HCT116 (cell line): ENCODE measurements at regions not wholly inside any gene's neighbourhood (a gene's known extent, or its start where the extent isn't known, plus 50 kb on each side); places are given as distances from the start of the nearest gene placed in this dataset.

Experiments used
- ATAC-seq: fragments of 200-7000 bp; cut with Tn5 transposase; 2 replicates; pipeline ENCODE4 v1.9.1; 2020; ENCODE audit warnings: mild to moderate bottlenecking, moderate library complexity
- BruUV-seq: library from RNA; stranded (reverse); fragments of 400-500 nt; replicated peaks from 2 replicates; lab custom pipeline; 2021; lab: Mats Ljungman, UMichigan
- CTCF ChIA-PET: fragments of 300-600 bp; sonication (Branson Sonifier 250); formaldehyde crosslinking; loops from one replicate; lab custom pipeline; 2021; ENCODE audit warnings: antibody characterized with exemption; lab: Charles Lee
- POLR2A ChIA-PET: fragments of 300-600, 350-600 bp; sonication (Branson Sonifier 250); formaldehyde crosslinking; loops from one replicate; lab custom pipeline; 2021; ENCODE audit warnings: antibody characterized with exemption; lab: Charles Lee
- RAD21 ChIA-PET, 2 experiments: fragments of 300-600 bp; sonication (Branson Sonifier 250); formaldehyde crosslinking; loops; one replicate each; lab custom pipeline; 2023; ENCODE audit warnings: low total read pairs in 2 of 2; ENCODE audit not compliant: uncharacterized antibody in 2 of 2, unreplicated experiment in 2 of 2, low non-redundant PET in 1 of 2; lab: Charles Lee
- DNase-seq: peaks from one replicate; pipeline ENCODE4 v3.0.0-alpha.2; 2010; ENCODE audit warnings: low read depth, low spot score
- H2AFZ ChIP-seq: fragments of 200-600 bp; shearing (Covaris generic), sonication (generic); 2 replicates; pipeline ENCODE4 v1.6.1; 2017; ENCODE audit warnings: low read depth, mixed run types, mixed read lengths, antibody characterized with exemption, low read length; ENCODE audit not compliant: poor library complexity, severe bottlenecking
- H3K27ac ChIP-seq: 2 replicates; pipeline ENCODE4 v1.5.1; 2012; ENCODE audit warnings: low read depth, low read length
- H3K27me3 ChIP-seq: fragments of 200-600 bp; sonication (generic); 2 replicates; pipeline ENCODE4 v1.6.1; 2016; ENCODE audit warnings: mixed run types, low read length, mixed read lengths; ENCODE audit not compliant: insufficient read depth
- H3K36me3 ChIP-seq, 2 experiments: fragments of 200-500 bp in 1 of 2; fragments of 200-600 bp in 1 of 2; sonication (Bioruptor generic) in 1 of 2; sonication (generic) in 1 of 2; 2 replicates each; pipeline versions ENCODE4 v1.5.1 to v1.6.1; 2014 to 2016; ENCODE audit warnings: low read length in 2 of 2, inconsistent platforms in 1 of 2, mixed read lengths in 1 of 2, mixed run types in 1 of 2; ENCODE audit not compliant: insufficient read depth in 2 of 2, control insufficient read depth in 1 of 2
- H3K4me1 ChIP-seq, 2 experiments: fragments of 200-600 bp in 1 of 2; sonication (generic) in 1 of 2; 2 replicates each; pipeline versions ENCODE4 v1.5.1 to v1.6.1; 2012 to 2017; ENCODE audit warnings: low read length in 2 of 2, inconsistent platforms in 1 of 2, mild to moderate bottlenecking in 1 of 2, mixed read lengths in 1 of 2, mixed run types in 1 of 2, moderate library complexity in 1 of 2; ENCODE audit not compliant: insufficient read depth in 2 of 2, control insufficient read depth in 1 of 2
- H3K4me2 ChIP-seq: fragments of 200-600 bp; sonication (generic); 2 replicates; pipeline ENCODE4 v1.6.1; 2017; ENCODE audit warnings: mixed run types, low read length, mixed read lengths
- H3K4me3 ChIP-seq, 2 experiments: fragments of 200-600 bp in 1 of 2; sonication (generic) in 1 of 2; replicated peaks in 1 of 2; 2 replicates each; pipeline ENCODE4 v1.5.1; 2011 to 2016; ENCODE audit warnings: low read length in 2 of 2, control low read depth in 1 of 2, low read depth in 1 of 2, mild to moderate bottlenecking in 1 of 2, mixed read lengths in 1 of 2, mixed run types in 1 of 2
- H3K79me2 ChIP-seq: fragments of 200-600 bp; sonication (generic); 2 replicates; pipeline ENCODE4 v1.6.1; 2017; ENCODE audit warnings: mild to moderate bottlenecking, mixed run types, low read length, moderate library complexity, mixed read lengths; ENCODE audit not compliant: insufficient read depth
- H3K9ac ChIP-seq: fragments of 200-600 bp; sonication (generic); 2 replicates; pipeline ENCODE4 v1.6.1; 2016; ENCODE audit warnings: low read length, mixed read lengths
- H3K9me2 ChIP-seq: fragments of 200-600 bp; sonication (generic), shearing (Covaris generic); 2 replicates; pipeline ENCODE4 v1.6.1; 2017; ENCODE audit warnings: mixed run types, mild to moderate bottlenecking, moderate library complexity; ENCODE audit not compliant: insufficient read depth
- H3K9me3 ChIP-seq, 2 experiments: fragments of 200-500 bp in 1 of 2; fragments of 200-600 bp in 1 of 2; sonication (Bioruptor generic) in 1 of 2; sonication (generic) in 1 of 2; 2 replicates each; pipeline ENCODE4 v1.6.1; 2014 to 2017; ENCODE audit warnings: low read length in 2 of 2, mixed read lengths in 2 of 2, inconsistent platforms in 1 of 2, low read depth in 1 of 2, mild to moderate bottlenecking in 1 of 2, mixed run types in 1 of 2, moderate library complexity in 1 of 2; ENCODE audit not compliant: control insufficient read depth in 1 of 2, insufficient read depth in 1 of 2
- H4K20me1 ChIP-seq: fragments of 200-600 bp; sonication (generic), shearing (Covaris generic); 2 replicates; pipeline ENCODE4 v1.6.1; 2017; ENCODE audit warnings: mixed run types, mild to moderate bottlenecking, moderate library complexity; ENCODE audit not compliant: insufficient read depth
- CBX3 ChIP-seq: IDR thresholded peaks from 2 replicates; pipeline ENCODE4 v1.6.1; 2012; ENCODE audit warnings: low read depth
- EGR1 ChIP-seq: IDR thresholded peaks from 2 replicates; pipeline ENCODE4 v1.6.1; 2012; ENCODE audit warnings: low read depth
- ELF1 ChIP-seq: IDR thresholded peaks from 2 replicates; pipeline ENCODE4 v1.6.1; 2012; ENCODE audit warnings: low read depth, borderline replicate concordance
- EZH2 ChIP-seq: fragments of 200-600 bp; sonication (generic); IDR thresholded peaks from 2 replicates; pipeline ENCODE4 v1.6.1; 2017; ENCODE audit warnings: antibody characterized with exemption, mixed run types
- EZH2phosphoT487 ChIP-seq: fragments of 200-600 bp; IDR thresholded peaks from 2 replicates; pipeline ENCODE4 v1.6.1; 2018; ENCODE audit warnings: antibody characterized with exemption, borderline replicate concordance
- FOSL1 ChIP-seq: IDR thresholded peaks from 2 replicates; pipeline ENCODE4 v1.6.1; 2012; ENCODE audit warnings: low read depth
- JUND ChIP-seq: IDR thresholded peaks from 2 replicates; pipeline ENCODE4 v1.6.1; 2012
- POLR2A ChIP-seq: IDR thresholded peaks from 2 replicates; pipeline ENCODE4 v1.7.0; 2011; ENCODE audit warnings: borderline replicate concordance; ENCODE audit not compliant: insufficient read depth, insufficient read length; ENCODE audit errors: extremely low read depth
- POLR2AphosphoS5 ChIP-seq: IDR thresholded peaks from 2 replicates; pipeline ENCODE4 v1.6.1; 2011; ENCODE audit warnings: mild to moderate bottlenecking, low read depth, low read length, moderate library complexity
- RAD21 ChIP-seq: IDR thresholded peaks from 2 replicates; pipeline ENCODE4 v1.6.1; 2012; ENCODE audit warnings: low read depth, mild to moderate bottlenecking
- REST ChIP-seq: IDR thresholded peaks from 2 replicates; pipeline ENCODE4 v1.6.1; 2012; ENCODE audit warnings: low read depth
- SIN3A ChIP-seq: IDR thresholded peaks from 2 replicates; pipeline ENCODE4 v1.6.1; 2012; ENCODE audit warnings: low read depth
- SRF ChIP-seq: IDR thresholded peaks from 2 replicates; pipeline ENCODE4 v1.6.1; 2012; ENCODE audit warnings: low read depth
- TCF7L2 ChIP-seq: IDR thresholded peaks from 2 replicates; pipeline ENCODE4 v1.7.0; 2011; ENCODE audit warnings: borderline replicate concordance, inconsistent platforms; ENCODE audit not compliant: insufficient read depth, insufficient read length; ENCODE audit errors: extremely low read depth
- ZBTB33 ChIP-seq: IDR thresholded peaks from 2 replicates; pipeline ENCODE4 v1.6.1; 2011; ENCODE audit warnings: mild to moderate bottlenecking, low read length, moderate library complexity; ENCODE audit not compliant: insufficient replicate concordance; ENCODE audit errors: extremely low read depth
- ZFX ChIP-seq: fragments of 450-650 bp; IDR thresholded peaks from 2 replicates; pipeline ENCODE4 v1.6.1; 2017
- ZNF274 ChIP-seq: fragments of 200-500 bp; sonication (Bioruptor generic); IDR thresholded peaks from 2 replicates; pipeline ENCODE4 v1.6.1; 2014; ENCODE audit warnings: mild to moderate bottlenecking, low read depth, low read length, inconsistent platforms
- intact Hi-C: fragments of 100-400 bp; cut with micrococcal nuclease; formaldehyde crosslinking; loops from 2 replicates; pipeline ENCODE4 v1.10.0; 2022
- TF ChIP-seq, protein P1 (sequence below), 3 experiments: fragments of 200-600 bp in 1 of 3; sonication (generic) in 1 of 3; IDR thresholded peaks in 2 of 3; conservative IDR thresholded peaks in 1 of 3; 2 replicates each; pipeline ENCODE4 v1.5.1; 2012 to 2017; ENCODE audit warnings: low read depth in 2 of 3, low read length in 2 of 3, antibody characterized with exemption in 1 of 3, borderline replicate concordance in 1 of 3, control low read depth in 1 of 3, mild to moderate bottlenecking in 1 of 3, mixed read lengths in 1 of 3, mixed run types in 1 of 3, moderate library complexity in 1 of 3; ENCODE audit not compliant: insufficient read depth in 1 of 3
- TF ChIP-seq, protein P2 (sequence below): IDR thresholded peaks from 2 replicates; pipeline ENCODE4 v1.6.1; 2012

- no peaks in the 10 kb centered on the region for H3K36me3 ChIP-seq
- H3K9ac ChIP-seq, result no peak overlapping the region
- H3K4me3 ChIP-seq, result no peak overlapping the region
- peak overlapping the region; percentile 52 for H3K27ac ChIP-seq
- peak overlapping the region; percentile 18; the same call in 1 of the 2 replicates for H3K4me2 ChIP-seq
- no peaks in the 10 kb centered on the region for H4K20me1 ChIP-seq
- RAD21 ChIA-PET, result interaction anchor here (1.1 to 1.4 kb wide), 3 partner anchors 154 to 172 kb away, joined by 3 to 7 read pairs (median 4); no protein-coding TSS in a partner anchor
- H2AFZ ChIP-seq, result peak overlapping the region; percentile 83
- CTCF ChIA-PET, result interaction anchor here (0.6 to 2.1 kb wide), 27 partner anchors 9 to 821 kb away, joined by 3 to 26 read pairs (median 4); partner anchors contain the start of gene BMP4
- H3K27me3 ChIP-seq, result no peaks in the 10 kb centered on the region
- intact Hi-C loops, result loop anchor here (1.0 to 5.0 kb wide), 6 partner anchors 77 to 743 kb away; partner anchors contain the start of gene BMP4
- DNase-seq, result peak; percentile 78
- no peaks in the 10 kb centered on the region for H3K9me2 ChIP-seq
- no TSS peak for BruUV-seq
- no peaks in the 10 kb centered on the region for H3K9me3 ChIP-seq
- POLR2A ChIA-PET, result interaction anchor here (1.0 kb wide), 1 partner anchor 237 kb away, joined by 3 read pairs; no protein-coding TSS in a partner anchor
- ATAC-seq, result peak; percentile 70
- H3K79me2 ChIP-seq, result no peaks in the 10 kb centered on the region
- H3K4me1 ChIP-seq, result peaks cover 40 to 45% of the 10 kb centered on the region in 2 experiments
- no peak for TF ChIP-seq POLR2AphosphoS5
- TF ChIP-seq, protein P1, sequence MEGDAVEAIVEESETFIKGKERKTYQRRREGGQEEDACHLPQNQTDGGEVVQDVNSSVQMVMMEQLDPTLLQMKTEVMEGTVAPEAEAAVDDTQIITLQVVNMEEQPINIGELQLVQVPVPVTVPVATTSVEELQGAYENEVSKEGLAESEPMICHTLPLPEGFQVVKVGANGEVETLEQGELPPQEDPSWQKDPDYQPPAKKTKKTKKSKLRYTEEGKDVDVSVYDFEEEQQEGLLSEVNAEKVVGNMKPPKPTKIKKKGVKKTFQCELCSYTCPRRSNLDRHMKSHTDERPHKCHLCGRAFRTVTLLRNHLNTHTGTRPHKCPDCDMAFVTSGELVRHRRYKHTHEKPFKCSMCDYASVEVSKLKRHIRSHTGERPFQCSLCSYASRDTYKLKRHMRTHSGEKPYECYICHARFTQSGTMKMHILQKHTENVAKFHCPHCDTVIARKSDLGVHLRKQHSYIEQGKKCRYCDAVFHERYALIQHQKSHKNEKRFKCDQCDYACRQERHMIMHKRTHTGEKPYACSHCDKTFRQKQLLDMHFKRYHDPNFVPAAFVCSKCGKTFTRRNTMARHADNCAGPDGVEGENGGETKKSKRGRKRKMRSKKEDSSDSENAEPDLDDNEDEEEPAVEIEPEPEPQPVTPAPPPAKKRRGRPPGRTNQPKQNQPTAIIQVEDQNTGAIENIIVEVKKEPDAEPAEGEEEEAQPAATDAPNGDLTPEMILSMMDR (IDR thresholded peaks at IDR 0.05 in 2 of 3, conservative IDR thresholded peaks at IDR 0.05 in 1 of 3; ENCODE audit: borderline replicate concordance in 1 of 3, insufficient read depth in 1 of 3, low read depth in 2 of 3, low read length in 2 of 3), result peak; percentile 66 to 84 (median 75); a peak in 5 of 6 replicates
- TF ChIP-seq SIN3A, result no peak
- TF ChIP-seq POLR2A, result no peak
- TF ChIP-seq CBX3, result peak; percentile 55; the same call in 1 of the 2 replicates
- no peak for TF ChIP-seq ELF1
- no peak for TF ChIP-seq SRF
- no peak for TF ChIP-seq EZH2phosphoT487
- no peak for TF ChIP-seq EGR1
- TF ChIP-seq ZBTB33, result no peak
- no peak for TF ChIP-seq FOSL1
- no peak for TF ChIP-seq JUND
- TF ChIP-seq ZFX, result no peak
- TF ChIP-seq, protein P2, sequence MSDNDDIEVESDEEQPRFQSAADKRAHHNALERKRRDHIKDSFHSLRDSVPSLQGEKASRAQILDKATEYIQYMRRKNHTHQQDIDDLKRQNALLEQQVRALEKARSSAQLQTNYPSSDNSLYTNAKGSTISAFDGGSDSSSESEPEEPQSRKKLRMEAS, result no peak
- no peak for TF ChIP-seq EZH2
- TF ChIP-seq ZNF274, result no peak
- TF ChIP-seq REST, result no peak
- peak; percentile 82 for TF ChIP-seq RAD21
- peak; percentile 94 for TF ChIP-seq TCF7L2
Measured at GRCh38 chr14:54175298-54175942, 218.8 kb upstream of the BMP4 start.
